ENCODE measurements at regions not wholly inside any gene's neighbourhood (a gene's known extent, or its start where the extent isn't known, plus 50 kb on each side); places are given as distances from the start of the nearest gene placed in this dataset.

- Histone ChIP-seq H3K4me3 (ENCODE audit: low read depth, low read length) (no peak overlapping the region), H3K9me3 (ENCODE audit: control insufficient read depth, insufficient read depth, low read depth, low read length) (no peaks in the 10 kb centered on the region), H3K36me3 (ENCODE audit: control insufficient read depth in 2 of 2, insufficient read depth in 1 of 2, low read length in 2 of 2) (no peaks in the 10 kb centered on the region), H3K27ac (ENCODE audit: extremely low read depth, low read depth, low read length) (no peak overlapping the region), H3K4me1 (ENCODE audit: control insufficient read depth, insufficient read depth, low read length) (no peaks in the 10 kb centered on the region)
- ChIA-PET POLR2A (no interaction called here), CTCF (interaction anchor here (0.8 kb wide), 1 partner anchor 15 kb away, joined by 3 read pairs; no protein-coding TSS in a partner anchor)
- TF ChIP-seq, protein P1, sequence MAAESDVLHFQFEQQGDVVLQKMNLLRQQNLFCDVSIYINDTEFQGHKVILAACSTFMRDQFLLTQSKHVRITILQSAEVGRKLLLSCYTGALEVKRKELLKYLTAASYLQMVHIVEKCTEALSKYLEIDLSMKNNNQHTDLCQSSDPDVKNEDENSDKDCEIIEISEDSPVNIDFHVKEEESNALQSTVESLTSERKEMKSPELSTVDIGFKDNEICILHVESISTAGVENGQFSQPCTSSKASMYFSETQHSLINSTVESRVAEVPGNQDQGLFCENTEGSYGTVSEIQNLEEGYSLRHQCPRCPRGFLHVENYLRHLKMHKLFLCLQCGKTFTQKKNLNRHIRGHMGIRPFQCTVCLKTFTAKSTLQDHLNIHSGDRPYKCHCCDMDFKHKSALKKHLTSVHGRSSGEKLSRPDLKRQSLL (tag by site-specific recombination; IDR thresholded peaks at IDR 0.05), result no peak
- TF ChIP-seq ZNF558 (tag by site-specific recombination; IDR thresholded peaks at IDR 0.05) (no peak), ZNF394 (tag by site-specific recombination; IDR thresholded peaks at IDR 0.05; ENCODE audit: borderline replicate concordance) (no peak), AEBP2 (tag by site-specific recombination; IDR thresholded peaks at IDR 0.05; ENCODE audit: borderline replicate concordance) (no peak), ZEB2 (tag by site-specific recombination; IDR thresholded peaks at IDR 0.05) (no peak), ZNF555 (tag by site-specific recombination; conservative IDR thresholded peaks at IDR 0.05) (no peak), OSR2 (tag by site-specific recombination; IDR thresholded peaks at IDR 0.05) (no peak), ZNF23 (tag by site-specific recombination; IDR thresholded peaks at IDR 0.05; ENCODE audit: borderline replicate concordance) (no peak), ZNF2 (tag by site-specific recombination; IDR thresholded peaks at IDR 0.05) (no peak), ZNF274 (IDR thresholded peaks at IDR 0.05; ENCODE audit: low read length) (no peak), ZNF274 (tag by site-specific recombination; IDR thresholded peaks at IDR 0.05; ENCODE audit: borderline replicate concordance) (no peak), ZNF16 (tag by site-specific recombination; IDR thresholded peaks at IDR 0.05; ENCODE audit: low read depth) (no peak), ZNF580 (tag by site-specific recombination; IDR thresholded peaks at IDR 0.05) (no peak), BCL11A (tag by site-specific recombination; IDR thresholded peaks at IDR 0.05; ENCODE audit: low read depth) (no peak), ZNF175 (tag by site-specific recombination; IDR thresholded peaks at IDR 0.05) (no peak), ZNF169 (tag by site-specific recombination; IDR thresholded peaks at IDR 0.05) (no peak)
- TF ChIP-seq, protein P2, sequence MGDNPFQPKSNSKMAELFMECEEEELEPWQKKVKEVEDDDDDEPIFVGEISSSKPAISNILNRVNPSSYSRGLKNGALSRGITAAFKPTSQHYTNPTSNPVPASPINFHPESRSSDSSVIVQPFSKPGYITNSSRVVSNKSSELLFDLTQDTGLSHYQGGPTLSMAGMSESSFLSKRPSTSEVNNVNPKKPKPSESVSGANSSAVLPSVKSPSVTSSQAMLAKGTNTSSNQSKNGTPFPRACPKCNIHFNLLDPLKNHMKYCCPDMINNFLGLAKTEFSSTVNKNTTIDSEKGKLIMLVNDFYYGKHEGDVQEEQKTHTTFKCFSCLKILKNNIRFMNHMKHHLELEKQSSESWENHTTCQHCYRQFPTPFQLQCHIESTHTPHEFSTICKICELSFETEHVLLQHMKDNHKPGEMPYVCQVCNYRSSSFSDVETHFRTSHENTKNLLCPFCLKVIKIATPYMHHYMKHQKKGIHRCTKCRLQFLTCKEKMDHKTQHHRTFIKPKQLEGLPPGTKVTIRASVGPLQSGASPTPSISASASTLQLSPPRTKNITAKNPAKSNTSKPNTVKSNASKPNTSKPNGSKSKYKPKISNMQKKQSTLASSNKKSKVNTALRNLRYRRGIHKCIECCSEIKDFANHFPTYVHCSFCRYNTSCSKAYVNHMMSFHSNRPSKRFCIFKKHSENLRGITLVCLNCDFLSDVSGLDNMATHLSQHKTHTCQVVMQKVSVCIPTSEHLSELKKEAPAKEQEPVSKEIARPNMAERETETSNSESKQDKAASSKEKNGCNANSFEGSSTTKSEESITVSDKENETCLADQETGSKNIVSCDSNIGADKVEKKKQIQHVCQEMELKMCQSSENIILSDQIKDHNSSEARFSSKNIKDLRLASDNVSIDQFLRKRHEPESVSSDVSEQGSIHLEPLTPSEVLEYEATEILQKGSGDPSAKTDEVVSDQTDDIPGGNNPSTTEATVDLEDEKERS (tag by site-specific recombination; IDR thresholded peaks at IDR 0.05), result no peak
- TF ChIP-seq, protein P3, sequence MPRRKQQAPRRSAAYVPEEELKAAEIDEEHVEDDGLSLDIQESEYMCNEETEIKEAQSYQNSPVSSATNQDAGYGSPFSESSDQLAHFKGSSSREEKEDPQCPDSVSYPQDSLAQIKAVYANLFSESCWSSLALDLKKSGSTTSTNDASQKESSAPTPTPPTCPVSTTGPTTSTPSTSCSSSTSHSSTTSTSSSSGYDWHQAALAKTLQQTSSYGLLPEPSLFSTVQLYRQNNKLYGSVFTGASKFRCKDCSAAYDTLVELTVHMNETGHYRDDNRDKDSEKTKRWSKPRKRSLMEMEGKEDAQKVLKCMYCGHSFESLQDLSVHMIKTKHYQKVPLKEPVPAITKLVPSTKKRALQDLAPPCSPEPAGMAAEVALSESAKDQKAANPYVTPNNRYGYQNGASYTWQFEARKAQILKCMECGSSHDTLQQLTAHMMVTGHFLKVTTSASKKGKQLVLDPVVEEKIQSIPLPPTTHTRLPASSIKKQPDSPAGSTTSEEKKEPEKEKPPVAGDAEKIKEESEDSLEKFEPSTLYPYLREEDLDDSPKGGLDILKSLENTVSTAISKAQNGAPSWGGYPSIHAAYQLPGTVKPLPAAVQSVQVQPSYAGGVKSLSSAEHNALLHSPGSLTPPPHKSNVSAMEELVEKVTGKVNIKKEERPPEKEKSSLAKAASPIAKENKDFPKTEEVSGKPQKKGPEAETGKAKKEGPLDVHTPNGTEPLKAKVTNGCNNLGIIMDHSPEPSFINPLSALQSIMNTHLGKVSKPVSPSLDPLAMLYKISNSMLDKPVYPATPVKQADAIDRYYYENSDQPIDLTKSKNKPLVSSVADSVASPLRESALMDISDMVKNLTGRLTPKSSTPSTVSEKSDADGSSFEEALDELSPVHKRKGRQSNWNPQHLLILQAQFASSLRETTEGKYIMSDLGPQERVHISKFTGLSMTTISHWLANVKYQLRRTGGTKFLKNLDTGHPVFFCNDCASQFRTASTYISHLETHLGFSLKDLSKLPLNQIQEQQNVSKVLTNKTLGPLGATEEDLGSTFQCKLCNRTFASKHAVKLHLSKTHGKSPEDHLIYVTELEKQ (tag by site-specific recombination; IDR thresholded peaks at IDR 0.05; ENCODE audit: borderline replicate concordance), result no peak
- TF ChIP-seq, protein P4, sequence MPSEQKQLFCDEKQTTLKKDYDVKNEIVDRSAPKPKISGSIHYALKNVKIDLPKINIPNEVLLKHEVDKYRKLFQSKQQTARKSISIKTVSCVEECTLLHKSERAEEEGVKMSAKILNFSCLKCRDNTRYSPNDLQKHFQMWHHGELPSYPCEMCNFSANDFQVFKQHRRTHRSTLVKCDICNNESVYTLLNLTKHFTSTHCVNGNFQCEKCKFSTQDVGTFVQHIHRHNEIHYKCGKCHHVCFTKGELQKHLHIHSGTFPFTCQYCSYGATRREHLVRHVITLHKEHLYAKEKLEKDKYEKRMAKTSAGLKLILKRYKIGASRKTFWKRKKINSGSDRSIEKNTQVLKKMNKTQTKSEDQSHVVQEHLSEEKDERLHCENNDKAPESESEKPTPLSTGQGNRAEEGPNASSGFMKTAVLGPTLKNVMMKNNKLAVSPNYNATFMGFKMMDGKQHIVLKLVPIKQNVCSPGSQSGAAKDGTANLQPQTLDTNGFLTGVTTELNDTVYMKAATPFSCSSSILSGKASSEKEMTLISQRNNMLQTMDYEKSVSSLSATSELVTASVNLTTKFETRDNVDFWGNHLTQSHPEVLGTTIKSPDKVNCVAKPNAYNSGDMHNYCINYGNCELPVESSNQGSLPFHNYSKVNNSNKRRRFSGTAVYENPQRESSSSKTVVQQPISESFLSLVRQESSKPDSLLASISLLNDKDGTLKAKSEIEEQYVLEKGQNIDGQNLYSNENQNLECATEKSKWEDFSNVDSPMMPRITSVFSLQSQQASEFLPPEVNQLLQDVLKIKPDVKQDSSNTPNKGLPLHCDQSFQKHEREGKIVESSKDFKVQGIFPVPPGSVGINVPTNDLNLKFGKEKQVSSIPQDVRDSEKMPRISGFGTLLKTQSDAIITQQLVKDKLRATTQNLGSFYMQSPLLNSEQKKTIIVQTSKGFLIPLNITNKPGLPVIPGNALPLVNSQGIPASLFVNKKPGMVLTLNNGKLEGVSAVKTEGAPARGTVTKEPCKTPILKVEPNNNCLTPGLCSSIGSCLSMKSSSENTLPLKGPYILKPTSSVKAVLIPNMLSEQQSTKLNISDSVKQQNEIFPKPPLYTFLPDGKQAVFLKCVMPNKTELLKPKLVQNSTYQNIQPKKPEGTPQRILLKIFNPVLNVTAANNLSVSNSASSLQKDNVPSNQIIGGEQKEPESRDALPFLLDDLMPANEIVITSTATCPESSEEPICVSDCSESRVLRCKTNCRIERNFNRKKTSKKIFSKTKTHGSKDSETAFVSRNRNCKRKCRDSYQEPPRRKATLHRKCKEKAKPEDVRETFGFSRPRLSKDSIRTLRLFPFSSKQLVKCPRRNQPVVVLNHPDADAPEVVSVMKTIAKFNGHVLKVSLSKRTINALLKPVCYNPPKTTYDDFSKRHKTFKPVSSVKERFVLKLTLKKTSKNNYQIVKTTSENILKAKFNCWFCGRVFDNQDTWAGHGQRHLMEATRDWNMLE (tag by site-specific recombination; conservative IDR thresholded peaks at IDR 0.05; ENCODE audit: low read depth), result no peak
- TF ChIP-seq, protein P5, sequence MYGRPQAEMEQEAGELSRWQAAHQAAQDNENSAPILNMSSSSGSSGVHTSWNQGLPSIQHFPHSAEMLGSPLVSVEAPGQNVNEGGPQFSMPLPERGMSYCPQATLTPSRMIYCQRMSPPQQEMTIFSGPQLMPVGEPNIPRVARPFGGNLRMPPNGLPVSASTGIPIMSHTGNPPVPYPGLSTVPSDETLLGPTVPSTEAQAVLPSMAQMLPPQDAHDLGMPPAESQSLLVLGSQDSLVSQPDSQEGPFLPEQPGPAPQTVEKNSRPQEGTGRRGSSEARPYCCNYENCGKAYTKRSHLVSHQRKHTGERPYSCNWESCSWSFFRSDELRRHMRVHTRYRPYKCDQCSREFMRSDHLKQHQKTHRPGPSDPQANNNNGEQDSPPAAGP (tag by site-specific recombination; IDR thresholded peaks at IDR 0.05), result no peak
Observed at GRCh38 chr5:67720162-67720772, 495.3 kb upstream of the PIK3R1 start.

Data from HEK293 (cell line).